OCI-LY3 (cell line): ENCODE measurements at regions not wholly inside any gene's neighbourhood (a gene's known extent, or its start where the extent isn't known, plus 50 kb on each side); places are given as distances from the start of the nearest gene placed in this dataset.

Experiments used
- H2AFZ ChIP-seq: fragments of 200-600, 300-600 bp; shearing (Covaris generic); 2 replicates; pipeline ENCODE4 v1.6.0; 2014; ENCODE audit warnings: antibody characterized with exemption, low read depth, low read length
- H3K27ac ChIP-seq: fragments of 200-600, 300-600 bp; sonication (generic); 2 replicates; pipeline ENCODE4 v1.5.1; 2014; ENCODE audit warnings: mild to moderate bottlenecking, low read length, moderate library complexity, mixed read lengths
- H3K27me3 ChIP-seq: fragments of 200-600, 300-600 bp; sonication (generic); 2 replicates; pipeline ENCODE4 v1.6.1; 2014; ENCODE audit warnings: low read depth, low read length, mixed read lengths
- H3K36me3 ChIP-seq: fragments of 200-600, 300-600 bp; sonication (generic); replicated peaks from 2 replicates; pipeline ENCODE3; 2014; ENCODE audit warnings: low read depth, low read length, mixed read lengths
- H3K4me1 ChIP-seq: fragments of 300-600, 200-600 bp; sonication (generic); 2 replicates; pipeline ENCODE4 v1.6.1; 2014; ENCODE audit warnings: low read length, mixed read lengths
- H3K4me2 ChIP-seq: fragments of 200-600, 300-600 bp; sonication (generic); 2 replicates; pipeline ENCODE4 v1.6.1; 2014; ENCODE audit warnings: low read length, mixed read lengths
- H3K4me3 ChIP-seq: fragments of 300-600, 200-600 bp; sonication (generic); 2 replicates; pipeline ENCODE4 v1.5.1; 2014; ENCODE audit warnings: antibody characterized with exemption, mild to moderate bottlenecking, low read length, moderate library complexity
- H3K79me2 ChIP-seq: fragments of 300-600, 200-600 bp; shearing (Covaris generic); 2 replicates; pipeline ENCODE4 v1.6.1; 2014; ENCODE audit warnings: mild to moderate bottlenecking, low read length, mixed read lengths
- H3K9ac ChIP-seq: fragments of 300-600, 200-600 bp; shearing (Covaris generic); 2 replicates; pipeline ENCODE4 v1.6.0; 2014; ENCODE audit warnings: mild to moderate bottlenecking, low read length, moderate library complexity
- H3K9me3 ChIP-seq: fragments of 200-600, 300-600 bp; shearing (Covaris generic); 2 replicates; pipeline ENCODE4 v1.6.1; 2014; ENCODE audit warnings: low read length, mixed read lengths; ENCODE audit not compliant: insufficient read depth
- H4K20me1 ChIP-seq: fragments of 200-600, 300-600 bp; sonication (generic); 2 replicates; pipeline ENCODE4 v1.6.1; 2016; ENCODE audit warnings: low read length, mixed read lengths; ENCODE audit not compliant: insufficient read depth
- CTCF ChIP-seq: fragments of 200-600, 300-600 bp; sonication (generic); IDR thresholded peaks from 2 replicates; pipeline ENCODE4 v1.5.1; 2014; ENCODE audit warnings: antibody characterized with exemption, low read length, low read depth
- EZH2phosphoT487 ChIP-seq: fragments of 200-600 bp; shearing (Covaris generic); IDR thresholded peaks from 2 replicates; pipeline ENCODE4 v1.6.1; 2018; ENCODE audit warnings: antibody characterized with exemption, mixed run types, low read depth

GRCh38 chr15:36005542-36005941, 459.6 kb upstream of the DPH6 start:
- H3K27me3 ChIP-seq: no peaks in the 10 kb centered on the region
- H3K9me3 ChIP-seq: no peaks in the 10 kb centered on the region
- no peaks in the 10 kb centered on the region for H3K79me2 ChIP-seq
- H4K20me1 ChIP-seq: no peaks in the 10 kb centered on the region
- no peaks in the 10 kb centered on the region for H3K36me3 ChIP-seq
- no peak overlapping the region for H3K9ac ChIP-seq
- TF ChIP-seq CTCF (no peak), EZH2phosphoT487 (no peak)
- H3K4me3 ChIP-seq: no peak overlapping the region
- H3K4me2 ChIP-seq: no peak overlapping the region
- no peak overlapping the region for H2AFZ ChIP-seq
- no peaks in the 10 kb centered on the region for H3K4me1 ChIP-seq
- H3K27ac ChIP-seq: no peak overlapping the region

GRCh38 chr15:36007699-36008098, 461.7 kb upstream of the DPH6 start:
- Histone ChIP-seq H3K9ac (no peak overlapping the region), H3K79me2 (no peaks in the 10 kb centered on the region), H3K27me3 (no peaks in the 10 kb centered on the region), H4K20me1 (no peaks in the 10 kb centered on the region), H3K36me3 (no peaks in the 10 kb centered on the region), H2AFZ (no peak overlapping the region), H3K4me2 (no peak overlapping the region), H3K4me3 (no peak overlapping the region), H3K27ac (no peak overlapping the region), H3K4me1 (no peaks in the 10 kb centered on the region), H3K9me3 (no peaks in the 10 kb centered on the region)
- TF ChIP-seq CTCF (no peak), EZH2phosphoT487 (no peak)

GRCh38 chr15:36008719-36009118, 462.8 kb upstream of the DPH6 start:
- Histone ChIP-seq H3K27me3 (no peaks in the 10 kb centered on the region), H3K79me2 (no peaks in the 10 kb centered on the region), H4K20me1 (no peaks in the 10 kb centered on the region), H3K36me3 (no peaks in the 10 kb centered on the region), H3K4me1 (no peaks in the 10 kb centered on the region), H2AFZ (no peak overlapping the region), H3K9me3 (no peaks in the 10 kb centered on the region), H3K27ac (no peak overlapping the region), H3K4me3 (no peak overlapping the region), H3K4me2 (no peak overlapping the region), H3K9ac (no peak overlapping the region)
- TF ChIP-seq EZH2phosphoT487: no peak
- TF ChIP-seq CTCF: no peak

- Histone ChIP-seq H4K20me1 (no peaks in the 10 kb centered on the region), H3K9me3 (no peaks in the 10 kb centered on the region), H3K27me3 (no peaks in the 10 kb centered on the region), H3K4me3 (no peak overlapping the region), H3K36me3 (no peaks in the 10 kb centered on the region), H3K4me2 (no peak overlapping the region), H3K4me1 (no peaks in the 10 kb centered on the region), H3K27ac (no peak overlapping the region), H3K9ac (no peak overlapping the region), H3K79me2 (no peaks in the 10 kb centered on the region), H2AFZ (no peak overlapping the region)
- TF ChIP-seq EZH2phosphoT487 (no peak), CTCF (no peak)
These were observed 478.2 kb upstream of the DPH6 start for GRCh38 chr15:36024031-36024688.
